Peyer's patch (tissue), 4 donors: ENCODE measurements at regions not wholly inside any gene's neighbourhood (a gene's known extent, or its start where the extent isn't known, plus 50 kb on each side); places are given as distances from the start of the nearest gene placed in this dataset.

ENCODE experiments used
- DNase-seq, 3 donors: peaks; one replicate each; pipeline ENCODE4 v3.0.0-alpha.2; 2017 to 2019
- H3K27ac ChIP-seq, 4 donors: fragments of 200-600 bp; sonication (generic); one replicate each; pipeline ENCODE4 v1.5.1; 2016 to 2019
- H3K27me3 ChIP-seq, 2 donors: fragments of 200-600 bp; sonication (generic); one replicate each; pipeline ENCODE4 v1.5.1; 2019
- H3K36me3 ChIP-seq, 3 donors: fragments of 200-600 bp; sonication (generic); one replicate each; pipeline ENCODE4 v1.5.1; 2016 to 2019
- H3K4me1 ChIP-seq, 4 donors: fragments of 200-600 bp; sonication (generic); one replicate each; pipeline ENCODE4 v1.5.1; 2016 to 2019
- H3K4me3 ChIP-seq, 4 donors: fragments of 200-600 bp; sonication (generic); 1 replicate in 3 of 4; 2 replicates in 1 of 4; pipeline ENCODE4 v1.5.1; 2016 to 2019; ENCODE audit warnings: mild to moderate bottlenecking in 1 of 4
- H3K9me3 ChIP-seq, 4 donors: fragments of 200-600 bp; sonication (generic); one replicate each; pipeline ENCODE4 v1.5.1; 2016 to 2019; ENCODE audit warnings: mild to moderate bottlenecking in 1 of 4
- POLR2A ChIP-seq, 2 donors: fragments of 450-650 bp; IDR thresholded peaks; one replicate each; pipeline ENCODE4 v1.5.1; 2017; ENCODE audit warnings: antibody characterized with exemption in 2 of 2, mild to moderate bottlenecking in 2 of 2, moderate library complexity in 2 of 2
- TF ChIP-seq, protein P1 (sequence below), 6 experiments: fragments of 450-650 bp in 4 of 6; fragments of 200-600 bp in 2 of 6; sonication (generic) in 1 of 6; IDR thresholded peaks; one replicate each; pipeline ENCODE4 v1.5.1; 2017 to 2019; ENCODE audit warnings: antibody characterized with exemption in 6 of 6, mild to moderate bottlenecking in 3 of 6, moderate library complexity in 1 of 6

DNA sequence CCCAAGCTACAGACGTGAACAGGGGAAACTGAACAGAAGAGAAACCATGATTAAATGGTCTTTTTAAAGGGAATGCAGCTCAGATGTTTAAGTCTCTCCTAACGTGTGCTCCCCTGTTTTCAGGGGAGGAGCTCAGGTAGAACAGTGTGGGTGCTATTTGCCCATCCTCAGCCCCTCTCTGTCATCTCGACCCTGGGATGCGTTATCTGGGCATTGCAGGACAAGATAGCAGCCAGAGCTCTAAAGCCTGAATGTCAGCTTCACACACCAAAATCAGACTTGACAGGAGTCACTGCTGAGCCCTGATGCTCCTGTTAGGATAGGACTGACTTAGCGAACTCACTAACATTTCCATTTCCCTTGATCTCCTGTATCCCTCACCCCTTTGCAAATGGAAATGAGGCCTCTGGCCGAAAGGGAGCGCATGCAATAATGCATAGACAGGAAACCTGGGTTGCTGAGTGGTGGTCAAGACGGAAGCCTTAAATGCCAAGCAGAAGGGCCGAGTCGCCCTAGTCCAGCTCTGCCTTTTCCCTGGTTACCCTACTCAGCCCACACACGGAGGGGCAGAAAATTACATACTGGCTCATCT lies 234.9 kb upstream of the TPM1 start:
- peaks cover 0 to 24% (median 0%) of the 10 kb centered on the region in 3 donors for H3K36me3 ChIP-seq
- H3K27me3 ChIP-seq, result no peaks in the 10 kb centered on the region
- no peaks in the 10 kb centered on the region for H3K4me1 ChIP-seq
- DNase-seq, result no peak
- no peaks in the 10 kb centered on the region for H3K9me3 ChIP-seq
- no peak for TF ChIP-seq POLR2A (IDR thresholded peaks at IDR 0.05)
- TF ChIP-seq, protein P1, sequence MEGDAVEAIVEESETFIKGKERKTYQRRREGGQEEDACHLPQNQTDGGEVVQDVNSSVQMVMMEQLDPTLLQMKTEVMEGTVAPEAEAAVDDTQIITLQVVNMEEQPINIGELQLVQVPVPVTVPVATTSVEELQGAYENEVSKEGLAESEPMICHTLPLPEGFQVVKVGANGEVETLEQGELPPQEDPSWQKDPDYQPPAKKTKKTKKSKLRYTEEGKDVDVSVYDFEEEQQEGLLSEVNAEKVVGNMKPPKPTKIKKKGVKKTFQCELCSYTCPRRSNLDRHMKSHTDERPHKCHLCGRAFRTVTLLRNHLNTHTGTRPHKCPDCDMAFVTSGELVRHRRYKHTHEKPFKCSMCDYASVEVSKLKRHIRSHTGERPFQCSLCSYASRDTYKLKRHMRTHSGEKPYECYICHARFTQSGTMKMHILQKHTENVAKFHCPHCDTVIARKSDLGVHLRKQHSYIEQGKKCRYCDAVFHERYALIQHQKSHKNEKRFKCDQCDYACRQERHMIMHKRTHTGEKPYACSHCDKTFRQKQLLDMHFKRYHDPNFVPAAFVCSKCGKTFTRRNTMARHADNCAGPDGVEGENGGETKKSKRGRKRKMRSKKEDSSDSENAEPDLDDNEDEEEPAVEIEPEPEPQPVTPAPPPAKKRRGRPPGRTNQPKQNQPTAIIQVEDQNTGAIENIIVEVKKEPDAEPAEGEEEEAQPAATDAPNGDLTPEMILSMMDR (IDR thresholded peaks at IDR 0.05), result no peak
- no peak overlapping the region for H3K4me3 ChIP-seq
- no peak overlapping the region for H3K27ac ChIP-seq

DNA sequence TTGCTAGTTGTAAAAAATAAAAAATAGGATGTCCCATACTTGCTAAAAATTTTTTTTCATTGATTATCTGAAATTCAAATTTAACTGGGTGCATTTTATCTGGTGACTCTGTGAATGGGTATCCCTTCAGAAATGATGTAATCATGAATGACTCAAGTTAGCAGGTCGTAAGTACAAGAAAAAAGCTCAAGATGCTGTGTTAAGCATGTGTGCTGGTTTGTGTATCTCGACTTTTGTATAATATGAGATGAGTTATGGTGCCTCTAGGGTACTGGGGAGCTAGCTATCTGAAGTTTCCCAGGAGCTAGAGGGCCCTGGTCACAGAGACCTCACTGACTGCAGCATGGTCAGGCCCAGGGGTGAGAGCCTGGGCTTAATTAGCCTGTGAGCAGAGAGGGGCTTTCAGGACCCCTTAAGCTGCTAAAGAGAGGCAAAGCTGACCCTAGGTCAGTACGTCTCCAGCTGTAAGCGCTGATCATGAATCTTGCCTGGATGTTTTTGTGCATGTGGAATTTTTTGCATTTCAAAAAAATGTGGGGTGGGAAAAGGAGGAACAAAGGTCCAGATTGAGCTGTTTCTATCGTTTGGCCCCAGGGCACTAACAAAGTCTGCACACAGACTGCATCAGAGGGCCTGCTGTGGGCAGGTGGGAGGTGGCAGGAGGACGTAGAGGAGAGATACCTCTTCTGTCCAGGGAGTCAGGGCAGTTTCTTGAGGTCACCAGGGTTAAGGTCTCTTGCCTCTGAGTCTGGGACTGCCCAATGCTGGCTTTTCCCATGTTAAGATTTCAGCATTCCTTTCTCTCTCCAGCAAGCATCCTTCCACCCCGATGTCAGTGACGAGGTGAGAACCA lies 233.2 kb upstream of the TPM1 start:
- peaks cover 0 to 24% (median 0%) of the 10 kb centered on the region in 3 donors for H3K36me3 ChIP-seq
- H3K4me1 ChIP-seq, result no peaks in the 10 kb centered on the region
- TF ChIP-seq, protein P1 (IDR thresholded peaks at IDR 0.05), result no peak
- no peak for TF ChIP-seq POLR2A (IDR thresholded peaks at IDR 0.05)
- H3K27me3 ChIP-seq, result no peaks in the 10 kb centered on the region
- H3K27ac ChIP-seq, result no peak overlapping the region
- H3K4me3 ChIP-seq, result no peak overlapping the region
- no peak for DNase-seq
- H3K9me3 ChIP-seq, result no peaks in the 10 kb centered on the region

DNA sequence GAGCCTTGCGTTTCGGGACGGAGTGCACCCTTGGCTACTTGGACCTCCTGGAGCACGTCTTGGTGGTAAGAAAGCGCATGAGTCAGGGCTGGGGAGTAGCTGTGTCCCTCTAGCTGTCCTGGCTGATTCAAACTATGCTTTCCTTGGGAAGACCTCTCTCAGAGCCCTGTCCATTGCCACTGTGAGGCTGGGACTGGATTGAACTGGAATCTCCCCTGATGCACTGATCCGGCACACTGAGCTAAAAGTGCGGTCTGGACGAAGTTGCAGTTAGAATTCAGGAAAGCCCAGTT lies 232.6 kb upstream of the TPM1 start:
- Histone ChIP-seq H3K4me3 (no peak overlapping the region), H3K9me3 (no peaks in the 10 kb centered on the region), H3K4me1 (no peaks in the 10 kb centered on the region), H3K27ac (no peak overlapping the region), H3K36me3 (peaks cover 0 to 24% (median 0%) of the 10 kb centered on the region in 3 donors), H3K27me3 (no peaks in the 10 kb centered on the region)
- TF ChIP-seq, protein P1 (IDR thresholded peaks at IDR 0.05), result no peak
- TF ChIP-seq POLR2A (IDR thresholded peaks at IDR 0.05), result no peak
- no peak for DNase-seq

DNA sequence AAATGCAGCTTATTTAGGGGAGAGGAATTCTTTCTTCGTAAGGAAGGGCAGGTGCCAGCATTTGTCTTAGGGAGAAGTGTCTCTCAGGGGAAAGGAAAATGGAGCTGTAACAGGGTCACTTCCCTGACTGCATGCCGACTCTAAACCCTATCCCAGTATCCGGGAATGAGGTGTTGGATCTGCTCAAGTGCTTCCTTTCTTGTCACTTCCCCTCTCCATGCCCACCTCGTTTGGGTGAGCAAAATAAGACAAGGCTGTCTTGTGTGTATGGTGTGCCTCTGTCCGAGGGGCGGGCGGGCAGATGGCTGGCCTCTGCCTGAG lies 230.1 kb upstream of the TPM1 start:
- DNase-seq, result no peak
- Histone ChIP-seq H3K27ac (no peak overlapping the region), H3K4me3 (no peak overlapping the region), H3K27me3 (no peaks in the 10 kb centered on the region), H3K36me3 (peaks cover 0 to 10% (median 0%) of the 10 kb centered on the region in 3 donors), H3K4me1 (no peaks in the 10 kb centered on the region), H3K9me3 (no peaks in the 10 kb centered on the region)
- TF ChIP-seq, protein P1 (IDR thresholded peaks at IDR 0.05), result no peak
- no peak for TF ChIP-seq POLR2A (IDR thresholded peaks at IDR 0.05)

DNA sequence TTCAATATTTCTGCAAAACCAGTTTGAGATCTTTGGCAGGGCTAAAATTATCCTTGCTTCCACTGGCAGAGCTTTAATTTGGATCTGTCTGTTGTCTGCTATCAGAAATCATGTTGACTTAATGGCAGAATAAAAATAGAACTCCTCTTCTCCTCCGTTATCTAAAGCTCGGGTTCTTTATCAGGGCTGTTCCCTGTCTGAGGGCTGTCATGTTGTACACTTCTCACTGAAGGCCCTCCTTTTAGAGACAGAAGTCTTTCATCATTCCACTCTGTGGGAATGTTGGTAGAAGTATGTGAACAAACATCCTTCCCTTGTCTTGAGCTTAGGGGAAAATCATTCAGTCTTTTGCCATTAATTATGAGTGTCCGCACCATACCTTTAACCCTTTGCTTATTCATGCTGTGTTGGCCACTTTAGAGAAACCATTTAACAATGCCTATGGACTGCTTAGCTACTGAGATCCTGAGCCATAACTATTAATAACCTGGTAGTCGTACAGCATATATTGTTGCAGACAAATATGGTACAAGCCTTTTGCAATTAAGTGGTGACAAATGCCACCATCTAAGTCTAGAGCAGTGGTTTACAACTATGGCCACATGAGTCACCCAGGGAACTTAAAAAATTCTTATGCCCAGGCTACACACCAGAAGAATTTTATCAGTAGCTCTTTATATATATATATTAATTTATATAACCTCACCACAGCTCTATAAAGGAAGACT lies 226.0 kb upstream of the TPM1 start:
- no peaks in the 10 kb centered on the region for H3K27me3 ChIP-seq
- no peak overlapping the region for H3K27ac ChIP-seq
- H3K9me3 ChIP-seq, result no peaks in the 10 kb centered on the region
- no peaks in the 10 kb centered on the region for H3K36me3 ChIP-seq
- H3K4me1 ChIP-seq, result peaks cover 0 to 4% (median 1%) of the 10 kb centered on the region in 4 donors
- H3K4me3 ChIP-seq, result no peak overlapping the region
- no peak for DNase-seq
- TF ChIP-seq POLR2A (IDR thresholded peaks at IDR 0.05), result no peak
- TF ChIP-seq, protein P1 (IDR thresholded peaks at IDR 0.05), result no peak
